Activated T-cell treated with anti-CD3 and anti-CD28 coated beads for 4 hours (primary cell): ENCODE measurements at regions not wholly inside any gene's neighbourhood (a gene's known extent, or its start where the extent isn't known, plus 50 kb on each side); places are given as distances from the start of the nearest gene placed in this dataset.
"Not testable (repeated sequence)": the region's sequence is repeated elsewhere in the genome, so short reads cannot be mapped to it uniquely, and the experiment has no call there.

Experiments used
- DNase-seq: peaks from one replicate; pipeline ENCODE4 v3.0.0-alpha.2; 2020

DNA sequence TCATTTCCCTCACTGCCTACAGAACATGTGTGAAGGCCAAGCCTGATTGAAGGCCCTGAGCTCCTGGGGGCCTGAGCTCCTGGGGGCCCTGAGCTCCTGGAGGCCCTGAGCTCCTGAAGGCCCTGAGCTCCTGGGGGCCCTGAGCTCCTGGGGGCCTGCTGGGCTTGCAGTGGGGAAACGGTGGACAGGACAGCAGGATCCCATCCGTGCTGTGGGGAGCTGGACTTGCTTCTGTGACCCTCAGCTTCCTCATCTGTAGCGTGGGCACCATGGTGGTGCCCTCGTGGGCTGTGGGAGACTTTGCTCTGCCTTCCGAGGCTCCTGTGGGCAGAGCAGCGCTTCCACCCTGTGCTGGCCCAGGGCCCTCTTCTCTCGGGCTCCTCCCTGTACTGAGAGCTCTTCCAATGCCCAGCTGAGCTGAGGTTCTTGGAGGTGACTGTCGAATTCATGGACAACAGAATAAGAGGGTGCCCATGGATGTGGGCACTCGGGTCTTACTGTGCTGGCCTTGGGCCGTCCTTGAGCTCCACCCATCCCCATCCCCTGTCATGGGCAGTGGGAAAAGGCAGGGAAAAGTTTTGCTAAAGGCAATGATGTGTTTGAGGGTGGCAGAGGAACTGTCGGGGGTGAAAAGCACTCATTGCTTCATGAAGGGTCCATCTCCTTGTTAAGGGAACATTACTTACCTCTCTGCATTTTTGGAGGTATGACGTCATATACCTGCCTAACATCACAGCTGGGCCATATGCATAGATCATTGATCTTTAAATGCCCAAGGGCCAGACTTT is 786.7 kb downstream of the TBC1D22A start:
- DNase-seq, result no peak

DNA sequence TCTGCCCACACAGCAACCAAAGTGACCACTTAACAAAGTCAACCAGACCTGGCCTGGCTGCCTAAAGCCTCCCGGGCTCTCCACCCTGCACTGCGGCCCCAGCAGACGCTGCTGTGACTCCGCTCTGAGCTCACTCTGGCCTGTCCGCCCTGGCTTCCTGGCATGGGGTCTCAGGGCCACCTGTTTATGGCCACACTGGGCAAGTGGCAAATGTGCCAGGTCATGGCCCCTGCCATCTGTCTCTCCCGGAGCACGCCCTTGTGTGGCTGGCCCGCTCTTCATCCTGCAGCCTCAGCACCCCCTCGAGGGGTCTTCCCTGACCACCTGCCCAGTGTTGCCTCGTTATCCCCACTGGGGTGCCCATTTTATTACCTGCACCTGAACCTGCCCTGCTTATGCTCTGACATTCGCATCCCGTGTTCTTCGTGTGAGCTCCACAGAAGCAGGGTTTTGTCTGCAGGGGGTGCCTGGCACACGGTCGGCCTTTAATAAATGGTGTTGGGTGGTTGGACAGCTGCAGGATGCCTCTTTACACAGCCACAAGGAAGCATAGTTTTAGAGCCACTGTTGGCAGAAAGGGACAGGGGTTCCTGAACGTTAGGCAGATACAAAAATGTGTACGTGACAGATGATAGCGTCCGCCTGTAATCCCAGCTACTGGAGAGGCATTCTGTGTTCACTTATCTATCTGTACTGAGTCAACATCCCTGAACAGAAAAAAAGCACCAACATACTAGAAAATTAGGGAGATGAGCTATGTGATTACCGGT is 785.6 kb downstream of the TBC1D22A start:
- no peak for DNase-seq

DNA sequence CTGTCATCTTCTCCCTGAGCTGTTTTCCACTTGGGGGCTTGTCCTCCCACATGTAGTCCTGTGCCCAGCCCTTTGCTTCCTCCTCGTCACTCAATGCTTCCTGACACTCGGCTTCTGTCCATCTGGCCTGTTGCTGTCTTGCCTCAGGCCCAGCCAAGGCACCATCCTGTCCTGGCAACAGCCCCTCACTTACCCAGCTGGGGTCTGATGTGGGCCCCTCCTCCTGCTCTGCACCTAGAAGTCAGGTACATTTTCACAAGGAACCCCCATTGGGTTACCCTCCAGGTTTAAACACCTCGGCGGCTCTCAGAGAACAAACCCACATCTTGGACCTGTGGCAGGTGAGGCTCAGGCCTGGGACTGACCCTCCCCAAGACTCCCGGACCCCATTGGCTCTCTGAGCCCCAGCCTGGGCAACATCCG is 784.8 kb downstream of the TBC1D22A start:
- DNase-seq, result no peak

DNA sequence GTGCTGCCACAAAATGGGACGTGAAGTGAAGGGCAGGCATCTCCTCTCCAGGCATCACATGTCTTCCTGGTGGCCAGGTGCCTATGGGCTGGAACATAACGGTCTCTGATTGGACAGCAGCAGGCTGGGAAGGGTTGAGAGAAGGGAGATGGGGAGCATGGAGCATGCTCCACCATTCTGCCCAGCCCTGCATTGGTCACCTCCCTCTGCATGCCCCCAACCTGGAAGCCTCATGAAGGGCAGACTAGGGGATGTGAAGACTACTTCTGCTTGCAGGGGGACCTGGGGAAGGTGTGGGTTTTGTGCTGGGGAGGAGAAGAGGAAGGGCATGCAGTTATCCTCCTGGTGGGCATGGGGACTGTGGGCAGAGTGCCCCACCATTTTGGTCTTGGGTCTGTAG is 782.2 kb downstream of the TBC1D22A start:
- DNase-seq, result no peak

DNA sequence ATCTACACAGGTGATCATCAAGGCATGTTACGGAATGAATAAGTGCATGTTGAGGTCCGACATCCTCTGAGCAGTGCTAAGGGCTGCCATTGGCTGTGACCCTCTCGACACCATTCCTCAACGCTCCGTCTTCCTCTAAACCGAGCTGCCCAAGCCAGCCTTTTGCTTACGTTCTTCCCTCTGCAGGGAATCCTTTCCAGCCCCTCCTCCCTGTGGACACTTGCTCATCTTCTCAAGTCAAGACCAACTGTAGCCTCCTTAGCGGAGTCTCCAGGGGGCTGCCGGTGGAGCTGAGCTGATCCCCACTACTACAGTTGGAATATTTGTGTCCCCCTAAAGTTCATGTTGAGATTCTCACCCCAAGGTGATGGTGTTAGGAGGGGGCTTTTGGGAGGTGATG is 781.0 kb downstream of the TBC1D22A start:
- DNase-seq, result no peak

DNA sequence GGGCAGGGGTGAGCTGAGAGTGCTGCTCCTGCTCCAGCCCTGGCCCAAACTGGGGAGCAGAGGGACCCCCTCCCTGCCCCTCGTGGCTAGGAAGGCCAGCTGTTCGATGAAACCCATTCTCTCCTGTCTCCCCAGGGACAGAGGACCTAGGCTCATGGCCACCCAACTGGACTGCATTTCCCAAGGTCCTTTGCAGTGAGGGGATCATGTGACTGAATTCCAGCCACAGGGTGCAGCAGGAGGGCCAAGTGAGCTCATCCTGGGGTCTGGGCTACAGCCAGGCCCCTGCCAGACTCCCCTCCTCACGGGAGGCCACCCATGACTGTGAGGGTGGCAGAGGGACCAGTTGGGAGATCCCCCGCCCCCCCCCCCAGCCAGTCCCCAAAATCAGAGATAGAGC is 777.6 kb downstream of the TBC1D22A start:
- DNase-seq, result no peak

DNA sequence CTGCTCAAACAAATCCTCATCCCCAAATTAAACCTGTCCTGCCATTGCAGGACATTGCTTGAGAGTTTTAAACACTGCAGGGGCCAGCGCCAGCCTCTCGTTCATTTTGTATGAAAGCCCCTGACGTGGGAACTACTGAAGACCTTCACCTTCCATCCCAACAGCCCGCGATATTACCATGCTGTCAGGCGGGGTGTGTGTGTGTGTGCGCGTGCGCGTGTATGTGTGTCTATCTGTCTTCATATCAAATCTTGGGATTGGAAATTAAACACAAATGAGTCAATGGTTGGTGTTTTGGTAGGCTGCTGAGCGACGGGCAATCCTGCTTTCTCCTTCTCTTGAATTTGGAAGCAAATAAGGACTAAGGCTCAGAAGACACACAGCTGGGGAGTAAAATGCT is 776.9 kb downstream of the TBC1D22A start:
- DNase-seq, result no peak

DNA sequence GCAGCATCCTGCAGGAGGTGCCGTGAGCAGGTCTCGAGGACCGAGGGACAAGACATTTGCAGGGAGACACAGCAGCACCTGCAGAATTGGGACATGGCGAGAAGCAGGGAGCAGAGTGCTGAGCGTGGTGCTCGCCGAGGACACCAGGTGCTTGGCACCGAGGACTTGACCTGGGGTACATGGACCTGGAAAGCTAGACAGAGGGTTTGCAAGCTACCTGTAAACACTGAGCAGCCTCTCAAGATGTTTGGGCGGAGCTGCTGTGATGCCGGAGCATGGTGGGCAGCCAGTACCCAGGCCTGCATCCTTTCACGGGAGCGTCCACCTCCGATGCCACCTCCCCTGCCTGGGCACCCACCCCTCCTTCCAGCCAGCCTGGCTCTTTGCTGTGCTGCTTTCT is 773.2 kb downstream of the TBC1D22A start:
- DNase-seq, result no peak

DNA sequence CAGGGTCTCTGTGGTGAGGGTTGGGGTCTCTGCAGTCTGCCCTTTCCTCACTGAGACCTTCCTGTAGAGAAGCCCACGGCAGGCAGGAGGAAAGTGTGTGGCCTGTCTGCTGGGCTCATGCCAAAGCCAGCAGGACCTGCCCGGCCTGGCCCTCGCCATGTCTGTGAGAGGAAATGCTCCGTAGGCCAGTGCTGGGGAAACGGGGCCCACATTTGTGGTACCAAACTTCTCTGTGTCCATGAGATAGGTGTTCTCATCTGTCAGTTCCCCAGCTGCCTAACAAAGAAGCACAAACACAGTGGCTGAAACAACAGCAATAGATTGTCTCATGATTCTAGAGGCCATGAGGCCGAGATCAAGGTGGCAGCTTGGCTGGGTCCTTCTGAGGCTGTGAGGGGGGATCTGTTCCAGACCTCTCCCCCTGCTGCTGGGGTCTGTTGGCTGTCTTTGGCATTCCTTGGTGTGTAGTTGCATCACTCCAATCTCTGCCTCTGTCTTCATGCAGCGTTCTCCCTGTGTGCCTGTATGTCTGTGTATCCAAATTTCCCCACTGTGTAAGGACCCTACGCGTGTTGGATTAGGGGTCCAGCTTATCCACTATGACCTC is 772.5 kb downstream of the TBC1D22A start:
- no peak for DNase-seq

DNA sequence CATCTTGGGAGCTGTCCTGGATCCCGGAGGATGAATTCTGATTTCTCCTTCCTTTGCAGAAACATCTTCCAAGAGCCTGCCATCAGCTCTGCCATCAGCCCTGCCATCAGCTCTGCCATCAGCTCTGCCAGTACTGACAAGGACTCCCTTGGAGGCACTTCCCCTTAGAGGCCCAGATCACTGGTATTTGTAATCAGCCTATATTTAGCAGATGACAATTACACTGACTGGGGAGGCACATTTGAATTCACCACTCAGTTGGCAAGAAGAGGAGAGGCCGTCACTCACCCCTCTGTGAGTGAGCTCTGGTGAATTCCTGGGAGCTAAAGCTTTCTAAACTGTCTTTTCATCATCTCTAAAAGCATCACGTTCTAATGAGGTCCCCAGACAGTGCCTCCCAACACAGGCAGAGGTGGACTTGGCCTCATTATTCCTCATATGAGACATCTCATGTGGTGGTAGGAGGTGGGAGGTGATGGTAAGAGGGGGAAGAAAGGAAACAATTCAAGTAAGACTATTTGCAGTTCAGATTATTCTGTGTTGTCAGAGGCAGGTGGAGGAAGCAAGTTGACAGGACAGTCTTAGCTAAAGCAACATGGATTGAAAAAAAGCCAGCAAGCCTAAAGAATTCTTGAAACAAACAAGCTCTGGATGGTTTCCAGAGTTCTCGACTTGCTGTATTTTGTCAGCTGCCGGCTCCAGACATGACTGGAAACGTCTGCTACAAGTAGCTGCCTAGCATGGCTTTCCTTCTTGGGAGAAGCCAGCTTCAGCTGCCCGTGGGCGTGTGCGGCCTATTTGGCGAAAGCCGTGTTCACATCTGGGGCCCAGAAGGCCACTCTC is 771.7 kb downstream of the TBC1D22A start:
- DNase-seq, result no peak

DNA sequence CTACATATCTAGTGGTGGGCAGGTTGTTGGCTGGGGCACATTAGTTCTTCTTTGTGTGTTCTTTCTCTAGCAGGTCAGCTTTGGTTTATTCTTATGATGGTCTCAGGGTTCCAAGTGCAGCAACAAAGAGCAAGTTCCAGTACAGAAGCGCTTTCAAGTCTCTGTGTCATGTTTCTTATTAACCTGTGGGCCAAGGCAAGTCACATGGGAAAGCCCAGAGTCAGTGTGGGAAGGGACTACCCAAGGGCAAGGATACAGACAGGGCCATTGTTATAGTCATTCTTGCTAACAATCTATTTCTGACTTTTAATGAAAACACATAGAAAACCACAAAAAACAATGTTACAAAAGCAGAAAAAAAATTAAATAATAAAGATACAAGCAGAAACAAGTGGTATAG is 754.6 kb downstream of the TBC1D22A start:
- DNase-seq, result no peak

DNA sequence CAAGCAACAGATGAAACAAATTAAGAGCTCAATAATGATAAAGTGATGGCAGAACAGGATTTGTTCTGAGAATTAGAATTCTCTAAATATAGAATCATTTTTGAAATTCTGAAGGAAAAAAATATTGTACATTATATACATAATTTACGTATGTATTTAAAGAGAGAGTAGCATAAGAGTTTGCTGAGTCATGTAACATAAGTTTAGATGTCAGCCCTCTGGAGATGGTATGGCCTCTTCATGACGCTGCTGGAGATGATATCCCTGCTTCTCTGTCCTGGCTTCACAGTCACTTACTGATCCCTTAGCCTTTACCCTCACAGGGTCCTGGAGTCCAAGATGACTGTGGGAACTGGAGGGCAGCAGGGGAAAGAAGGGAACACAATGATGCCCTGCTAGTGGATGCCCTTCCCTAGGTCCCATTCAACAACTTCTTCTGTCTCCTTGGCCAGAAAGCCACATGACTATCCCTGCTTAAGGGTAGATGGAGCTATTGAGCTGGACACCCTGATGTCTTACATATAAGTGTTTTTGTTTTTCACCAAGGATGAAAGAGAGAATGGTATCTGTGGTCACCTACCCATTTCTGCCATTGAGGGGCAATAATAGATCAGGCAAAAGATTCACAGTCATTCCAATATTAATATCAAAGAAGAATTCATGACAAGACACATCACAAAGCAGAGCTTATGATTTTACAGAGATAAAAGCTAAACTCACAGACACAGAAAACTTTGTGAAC is 753.1 kb downstream of the TBC1D22A start:
- DNase-seq, result no peak

DNA sequence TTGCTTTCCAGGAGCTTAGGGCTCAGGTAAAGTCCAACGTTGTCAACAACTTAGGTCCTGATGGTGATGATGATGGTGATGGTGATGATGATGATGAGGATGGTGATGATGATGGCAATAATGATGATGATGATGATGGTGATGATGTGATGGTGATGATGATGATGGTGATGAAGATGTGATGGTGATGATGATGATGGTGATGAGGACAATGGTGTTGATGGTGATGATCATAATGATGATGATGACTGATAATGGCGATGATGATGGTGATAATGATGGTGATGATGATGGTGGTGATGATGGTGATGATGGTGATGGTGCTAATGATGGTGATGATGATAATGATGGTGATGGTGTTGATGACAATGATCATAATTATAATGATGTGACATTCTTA is 750.2 kb downstream of the TBC1D22A start:
- no peak for DNase-seq

DNA sequence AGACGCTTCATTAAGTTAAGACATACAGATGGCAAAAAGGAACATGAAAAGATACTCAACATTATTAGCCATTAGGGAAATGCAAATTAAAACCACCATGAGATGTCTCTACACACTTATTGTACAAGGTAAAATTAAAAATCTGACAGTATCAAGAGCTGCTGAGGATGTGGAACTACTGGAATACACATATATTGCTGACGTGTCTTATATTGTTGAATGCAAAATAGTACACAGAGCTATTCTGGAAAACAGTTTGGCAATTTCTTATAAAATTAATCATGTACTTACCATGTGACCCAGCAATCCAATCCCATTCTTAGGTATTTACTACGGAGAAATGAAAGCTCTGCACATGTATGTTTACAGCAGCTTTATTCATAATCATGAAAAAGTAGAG is 742.5 kb downstream of the TBC1D22A start:
- no peak for DNase-seq

DNA sequence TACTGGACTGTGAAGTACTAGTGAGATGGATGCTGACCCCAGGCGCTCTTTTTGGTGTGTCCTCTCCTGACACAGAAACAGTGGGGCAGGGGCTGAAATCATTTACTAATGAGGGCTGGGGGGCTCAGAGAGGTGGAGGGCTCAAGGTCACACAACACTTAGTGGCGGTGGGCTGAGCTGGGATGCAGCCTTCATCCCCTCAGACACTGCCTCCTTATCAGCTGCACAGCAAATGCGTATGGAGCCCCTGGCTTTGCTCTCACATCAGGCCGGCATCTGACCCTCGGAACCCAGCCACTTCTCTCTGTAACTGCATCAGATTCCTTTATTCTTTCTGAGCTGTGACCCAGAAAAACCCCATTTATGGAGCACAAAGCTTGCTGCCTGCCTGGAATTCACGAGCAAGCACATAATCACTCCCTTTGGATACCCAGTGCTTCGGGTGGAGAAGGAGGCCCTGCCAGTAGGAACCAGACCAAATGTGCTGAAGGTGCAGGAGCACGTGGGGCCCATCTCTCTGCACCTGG is 736.6 kb downstream of the TBC1D22A start:
- no peak for DNase-seq

DNA sequence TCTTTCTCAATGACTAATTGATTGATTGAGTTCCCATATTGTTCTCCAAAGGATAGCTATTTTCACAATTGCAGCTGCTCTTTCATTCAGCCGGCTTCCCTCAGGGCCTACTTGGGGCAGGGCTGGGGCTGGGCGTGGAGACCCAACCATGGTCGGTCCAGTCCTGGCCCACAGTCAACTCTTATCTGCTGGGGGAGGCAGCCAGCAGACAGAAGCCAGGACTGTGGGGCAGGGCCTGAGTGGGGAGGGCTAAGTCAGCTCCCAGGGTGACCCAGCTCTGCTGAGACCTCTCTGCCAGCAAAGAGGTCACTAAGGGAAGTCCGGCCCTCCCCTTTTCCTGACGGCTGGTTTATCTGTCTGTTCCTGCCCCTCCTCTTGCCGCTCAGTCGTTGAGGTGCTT is 735.2 kb downstream of the TBC1D22A start:
- no peak for DNase-seq

DNA sequence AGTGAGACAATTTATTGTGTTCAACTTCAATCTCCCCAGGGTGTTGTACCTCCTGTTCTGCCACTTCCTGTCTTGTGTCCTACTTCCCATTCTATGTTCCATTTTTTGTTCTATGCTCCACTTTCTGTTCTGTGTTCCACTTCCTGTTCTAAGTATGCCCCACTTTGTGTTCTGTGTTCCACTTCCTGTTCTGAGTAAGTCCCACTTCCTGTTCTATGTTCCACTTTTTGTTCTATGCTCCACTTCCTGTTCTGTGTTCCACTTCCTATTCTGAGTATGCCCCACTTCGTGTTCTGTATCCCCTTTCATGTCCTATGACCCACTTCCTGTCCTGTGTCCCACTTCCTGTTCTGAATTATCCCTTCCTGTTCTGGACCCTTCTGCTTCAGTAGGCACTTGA is 732.7 kb downstream of the TBC1D22A start:
- no peak for DNase-seq

DNA sequence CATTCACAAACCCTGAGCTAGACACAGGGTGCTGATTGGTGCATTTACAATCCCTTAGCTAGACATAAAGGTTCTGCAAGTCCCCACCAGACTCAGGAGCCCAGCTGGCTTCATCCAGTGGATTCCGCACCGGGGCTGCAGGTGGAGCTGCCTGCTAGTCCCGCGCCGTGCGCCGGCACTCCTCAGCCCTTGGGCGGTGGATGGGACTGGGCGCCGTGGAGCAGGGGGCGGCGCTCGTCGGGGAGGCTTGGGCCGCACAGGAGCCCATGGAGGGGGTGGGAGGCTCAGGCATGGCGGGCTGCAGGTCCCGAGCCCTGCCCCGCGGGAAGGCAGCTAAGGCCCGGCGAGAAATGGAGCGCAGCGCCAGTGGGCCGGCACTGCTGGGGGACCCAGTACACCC is 725.7 kb downstream of the TBC1D22A start:
- not testable (repeated sequence) for DNase-seq

DNA sequence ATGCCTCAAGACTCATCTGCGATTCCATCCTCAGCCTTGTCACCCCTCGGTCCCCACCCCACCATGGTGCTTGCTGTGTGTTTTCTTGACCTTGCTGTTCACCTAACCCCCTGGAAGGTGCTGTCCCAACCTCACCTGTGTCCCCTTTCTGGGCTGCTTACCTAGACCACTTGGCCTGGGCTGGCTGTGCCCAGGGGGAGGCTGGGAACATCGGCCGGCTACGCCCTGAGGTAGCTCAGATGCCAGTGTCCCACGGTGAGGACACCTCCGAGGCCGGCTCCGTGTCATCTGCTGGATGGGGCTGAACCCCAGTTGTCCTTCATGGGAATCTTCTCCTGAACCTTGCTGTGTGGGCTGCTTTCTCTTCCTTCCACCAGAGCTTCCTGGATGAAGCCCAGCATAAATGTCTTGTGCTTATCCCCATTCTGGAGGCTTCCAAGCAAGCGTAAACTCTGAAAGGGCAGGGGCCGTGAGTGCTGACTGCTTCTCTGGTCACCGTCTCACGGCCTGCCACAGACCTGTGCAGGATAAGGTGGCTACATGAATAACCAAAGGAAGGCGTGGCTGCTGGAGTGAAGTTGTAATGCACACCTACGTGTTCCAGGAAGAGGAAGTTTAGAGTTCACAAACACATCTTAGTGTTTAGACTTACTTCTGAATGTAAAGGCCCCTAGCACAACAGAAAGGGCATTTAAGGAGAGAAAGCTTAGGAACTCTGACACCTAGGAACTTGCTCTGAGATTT is 724.3 kb downstream of the TBC1D22A start:
- DNase-seq, result no peak

DNA sequence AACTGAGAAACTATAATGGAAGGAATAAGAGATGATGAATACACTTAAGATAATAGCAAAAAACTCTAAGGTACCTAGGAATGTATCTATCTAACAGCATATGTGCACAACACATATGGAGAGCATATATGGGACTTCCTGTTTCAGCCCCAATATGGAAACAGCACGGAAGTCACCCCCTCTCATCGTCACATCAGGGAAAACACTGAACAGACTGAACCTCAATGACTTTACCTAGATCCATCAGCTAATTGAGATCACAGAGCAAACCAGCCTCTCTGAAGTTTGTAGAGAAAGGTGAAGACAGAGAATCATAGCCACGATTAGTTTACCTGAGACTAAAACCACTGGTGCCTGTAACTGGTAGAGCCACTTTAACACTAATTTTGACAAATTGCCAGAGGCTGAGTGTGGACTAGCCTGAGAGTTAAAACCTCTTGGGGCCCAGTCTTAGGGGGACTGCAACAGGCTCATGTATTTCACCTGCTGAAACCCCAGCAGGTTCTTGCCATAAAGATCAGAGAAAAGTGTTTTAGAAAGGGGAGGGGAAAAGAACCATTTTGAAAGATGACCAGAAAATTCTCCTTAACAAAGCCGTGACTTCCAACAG is 722.6 kb downstream of the TBC1D22A start:
- DNase-seq, result no peak

DNA sequence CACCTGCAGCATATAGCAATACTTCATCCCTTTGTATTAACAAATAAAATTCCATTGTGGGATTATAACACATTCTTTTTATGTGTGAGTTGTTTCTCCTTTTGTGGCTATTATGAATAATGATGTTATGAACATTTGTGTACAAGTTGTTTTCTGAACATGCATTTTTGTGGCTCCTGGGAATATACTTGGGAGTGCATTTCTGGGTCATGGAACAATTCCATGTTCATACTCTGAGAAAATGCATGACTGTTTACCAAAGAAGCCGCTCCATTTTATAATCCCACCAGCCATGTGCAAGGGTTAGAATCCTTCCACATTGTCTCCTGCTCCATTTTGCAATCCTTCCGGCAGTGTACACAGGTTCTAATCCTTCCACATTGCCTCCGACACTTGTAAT is 713.8 kb downstream of the TBC1D22A start:
- DNase-seq, result no peak
